Activated CD8-positive, alpha-beta T cell treated with anti-CD3 and anti-CD28 coated beads, Interleukin-2, amount 10 ng/mL, durations not matched to agents 7 days and 5 days (primary cell): ENCODE measurements at regions not wholly inside any gene's neighbourhood (a gene's known extent, or its start where the extent isn't known, plus 50 kb on each side); places are given as distances from the start of the nearest gene placed in this dataset.

Experiments
- ATAC-seq: fragments of 150-1000 bp; cut with Tn5 transposase; one replicate; pipeline ENCODE4 v1.10.0; 2021; ENCODE audit warnings: moderate library complexity
- CTCF ChIA-PET: fragments of 350-600 bp; sonication (Branson Sonifier 250); formaldehyde crosslinking; loops from one replicate; lab custom pipeline; 2021; ENCODE audit warnings: antibody characterized with exemption; lab: Charles Lee
- POLR2A ChIA-PET: fragments of 350-600 bp; sonication (Branson Sonifier 250); formaldehyde crosslinking; loops from one replicate; lab custom pipeline; 2021; ENCODE audit warnings: antibody characterized with exemption; lab: Charles Lee
- DNase-seq: peaks from one replicate; pipeline ENCODE4 v3.0.0-alpha.2; 2020
- H3K27ac Mint-ChIP-seq: one replicate; pipeline ENCODE4 v1.8.0; 2021; ENCODE audit warnings: mild to moderate bottlenecking, mixed read lengths
- H3K27me3 Mint-ChIP-seq: one replicate; pipeline ENCODE4 v1.8.0; 2021; ENCODE audit warnings: low read depth, mixed read lengths
- H3K36me3 Mint-ChIP-seq: one replicate; pipeline ENCODE4 v1.8.0; 2021; ENCODE audit warnings: low read depth, mixed read lengths
- H3K4me1 Mint-ChIP-seq: one replicate; pipeline ENCODE4 v1.8.0; 2021; ENCODE audit warnings: low read depth, mixed read lengths
- H3K4me3 Mint-ChIP-seq: one replicate; pipeline ENCODE4 v1.8.0; 2021; ENCODE audit warnings: mild to moderate bottlenecking, mixed read lengths
- H3K9me3 Mint-ChIP-seq: one replicate; pipeline ENCODE4 v1.8.0; 2022; ENCODE audit warnings: mixed read lengths; ENCODE audit not compliant: insufficient read depth

DNA sequence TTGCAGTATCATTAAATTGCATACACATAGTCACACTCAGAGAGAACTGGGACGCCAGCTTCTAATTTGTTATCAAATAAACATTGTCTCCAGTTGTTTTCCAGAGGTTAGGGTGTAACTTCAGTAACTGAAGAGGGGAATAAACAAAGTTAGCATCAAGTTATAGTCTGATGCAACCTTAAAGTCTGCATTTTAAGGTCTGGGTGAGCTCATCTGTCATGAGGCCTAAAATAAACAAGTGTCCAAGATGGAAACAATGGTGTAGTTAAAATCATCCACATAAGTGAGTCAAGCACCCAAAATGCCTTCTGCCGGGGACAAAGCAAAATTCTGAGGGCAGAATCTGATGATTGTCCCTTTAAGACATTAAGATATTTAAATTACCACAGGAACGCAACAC lies 70.3 kb upstream of the EMCN start:
- no peaks in the 10 kb centered on the region for H3K4me1 Mint-ChIP-seq
- no peaks in the 10 kb centered on the region for H3K27me3 Mint-ChIP-seq
- H3K27ac Mint-ChIP-seq = no peak overlapping the region
- ChIA-PET POLR2A (no interaction called here), CTCF (no interaction called here)
- H3K4me3 Mint-ChIP-seq = no peak overlapping the region
- no peaks in the 10 kb centered on the region for H3K36me3 Mint-ChIP-seq
- no peaks in the 10 kb centered on the region for H3K9me3 Mint-ChIP-seq
- ATAC-seq = no peak
- no peak for DNase-seq

DNA sequence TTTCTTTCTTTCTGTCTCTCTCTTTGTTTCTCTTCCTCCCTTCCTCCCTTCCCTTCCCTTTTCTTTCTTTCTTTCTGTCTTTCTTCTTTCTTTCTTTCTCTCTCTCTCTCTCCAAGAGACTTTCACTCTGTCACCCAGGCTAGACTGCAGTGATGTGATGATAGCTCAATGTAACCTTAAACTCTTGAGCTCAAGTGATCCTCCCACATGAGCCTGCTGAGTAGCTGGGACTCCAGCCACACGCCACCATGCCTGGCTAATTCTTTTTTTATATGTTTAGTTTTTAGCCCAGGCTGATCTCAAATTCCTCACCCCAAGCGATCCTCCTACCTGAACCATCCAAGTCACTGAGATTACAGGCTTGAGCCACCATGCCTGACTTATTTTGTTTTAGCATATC lies 64.3 kb upstream of the EMCN start:
- ChIA-PET POLR2A (no interaction called here), CTCF (no interaction called here)
- DNase-seq (no peak), ATAC-seq (no peak)
- no peak overlapping the region for H3K27ac Mint-ChIP-seq
- no peaks in the 10 kb centered on the region for H3K36me3 Mint-ChIP-seq
- peaks cover 7% of the 10 kb centered on the region for H3K27me3 Mint-ChIP-seq
- H3K4me3 Mint-ChIP-seq = no peak overlapping the region
- H3K9me3 Mint-ChIP-seq = no peaks in the 10 kb centered on the region
- H3K4me1 Mint-ChIP-seq = no peaks in the 10 kb centered on the region

DNA sequence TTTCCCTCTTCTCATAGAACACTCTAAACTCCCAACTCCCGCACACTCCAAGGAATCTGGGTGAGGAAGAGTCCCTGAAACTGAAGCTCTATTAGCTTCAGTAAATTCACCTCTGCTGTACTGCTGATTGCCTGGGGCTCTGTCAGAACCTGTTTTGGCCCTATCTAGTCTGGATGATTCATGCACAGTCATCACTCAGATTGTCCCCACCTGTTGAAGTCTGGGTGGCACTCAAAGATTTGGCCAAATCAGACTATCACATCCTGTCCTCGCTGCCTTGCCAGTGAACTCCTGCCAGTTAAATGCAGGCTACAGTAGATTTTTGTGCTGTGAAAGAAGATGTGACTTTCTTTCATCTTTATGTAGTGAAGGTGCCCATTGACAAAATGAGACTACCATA lies 63.5 kb upstream of the EMCN start:
- ATAC-seq (no peak), DNase-seq (no peak)
- POLR2A ChIA-PET = no interaction called here
- Mint-ChIP-seq H3K36me3 (no peaks in the 10 kb centered on the region), H3K9me3 (no peaks in the 10 kb centered on the region), H3K27ac (no peak overlapping the region), H3K4me1 (no peaks in the 10 kb centered on the region), H3K27me3 (peaks cover 7% of the 10 kb centered on the region), H3K4me3 (no peak overlapping the region)
- CTCF ChIA-PET = no interaction called here

DNA sequence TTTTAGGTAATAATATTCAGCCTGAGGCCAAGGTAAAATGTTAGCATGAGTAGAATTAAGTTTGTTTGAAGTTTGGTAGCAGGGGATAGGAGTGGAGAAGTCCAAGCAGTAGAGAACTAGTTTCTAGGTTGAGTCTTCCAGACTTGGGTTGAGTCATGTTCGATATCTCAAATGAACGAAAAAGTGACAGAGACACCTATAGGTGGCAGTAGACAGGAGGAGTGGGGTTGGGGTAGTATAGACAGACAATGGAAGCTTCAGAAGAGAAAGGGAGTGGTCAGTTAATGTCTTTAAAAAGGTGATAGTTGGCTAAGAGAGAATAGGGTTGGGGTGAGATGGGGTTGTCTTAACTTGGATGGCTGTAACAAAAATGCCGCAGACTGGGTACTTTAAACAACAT lies 58.7 kb upstream of the EMCN start:
- H3K27me3 Mint-ChIP-seq = peaks cover 2% of the 10 kb centered on the region
- CTCF ChIA-PET = no interaction called here
- ATAC-seq = no peak

GRCh38 chr4:100574607-100575006 lies 56.8 kb upstream of the EMCN start:
- peaks cover 2% of the 10 kb centered on the region for H3K27me3 Mint-ChIP-seq
- no peak for ATAC-seq
- no peaks in the 10 kb centered on the region for H3K9me3 Mint-ChIP-seq
- H3K4me3 Mint-ChIP-seq = no peak overlapping the region
- no peaks in the 10 kb centered on the region for H3K36me3 Mint-ChIP-seq
- POLR2A ChIA-PET = no interaction called here
- CTCF ChIA-PET = no interaction called here
- no peak overlapping the region for H3K27ac Mint-ChIP-seq
- DNase-seq = no peak
- no peaks in the 10 kb centered on the region for H3K4me1 Mint-ChIP-seq

More for the DNA sequence above, 58.7 kb upstream of the EMCN start:
- no peaks in the 10 kb centered on the region for H3K36me3 Mint-ChIP-seq
- DNase-seq = no peak
- H3K27ac Mint-ChIP-seq = no peak overlapping the region
- POLR2A ChIA-PET = no interaction called here
- no peaks in the 10 kb centered on the region for H3K4me1 Mint-ChIP-seq
- no peak overlapping the region for H3K4me3 Mint-ChIP-seq
- no peaks in the 10 kb centered on the region for H3K9me3 Mint-ChIP-seq

DNA sequence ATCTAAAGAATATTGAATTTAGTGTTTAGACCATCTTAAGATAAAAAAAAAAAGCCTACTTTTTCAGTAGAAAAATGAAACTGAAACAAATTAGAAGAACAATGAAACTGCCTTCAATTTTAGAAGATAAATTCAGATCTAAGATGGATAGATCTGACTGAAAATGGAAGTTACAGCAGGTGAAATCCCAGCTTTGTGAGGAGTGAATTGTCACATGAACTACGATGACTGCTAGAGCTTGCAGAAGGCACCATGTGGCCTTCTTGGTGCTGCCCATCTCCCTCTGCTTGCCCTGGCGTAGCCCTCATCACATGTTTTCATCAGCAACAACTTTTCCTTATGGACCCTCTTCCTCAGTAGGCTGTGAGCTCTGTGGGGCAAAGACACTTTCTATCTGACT lies 51.4 kb upstream of the EMCN start:
- Mint-ChIP-seq H3K9me3 (no peaks in the 10 kb centered on the region), H3K4me1 (peaks cover 13% of the 10 kb centered on the region), H3K27me3 (no peaks in the 10 kb centered on the region), H3K4me3 (no peak overlapping the region), H3K27ac (peak overlapping the region; percentile 49), H3K36me3 (no peaks in the 10 kb centered on the region)
- CTCF ChIA-PET = no interaction called here
- DNase-seq (no peak), ATAC-seq (no peak)
- POLR2A ChIA-PET = interaction anchor here (0.7 kb wide), 1 partner anchor 169 kb away, joined by 3 read pairs; no protein-coding TSS in a partner anchor
